Esophagus squamous epithelium (tissue), 5 donors: ENCODE measurements at regions not wholly inside any gene's neighbourhood (a gene's known extent, or its start where the extent isn't known, plus 50 kb on each side); places are given as distances from the start of the nearest gene placed in this dataset.
A peak's percentile ranks its signal among the peaks of the same experiment; 100 is the strongest.

Experiments
- DNase-seq: peaks from one replicate; lab custom pipeline; 2025; lab: John Stamatoyannopoulos, UW
- H3K27ac ChIP-seq, 4 donors: fragments of 200-600 bp; sonication (generic); one replicate each; pipeline ENCODE4 v1.5.1; 2016 to 2019; ENCODE audit warnings: mild to moderate bottlenecking in 1 of 4
- H3K27me3 ChIP-seq, 4 donors: fragments of 200-600 bp; sonication (generic); 1 replicate in 3 of 4; 2 replicates in 1 of 4; pipeline versions ENCODE4 v1.5.1 to v1.6.0; 2017 to 2021; ENCODE audit warnings: antibody characterized with exemption in 1 of 4
- H3K36me3 ChIP-seq, 3 donors: fragments of 200-600 bp; sonication (generic); one replicate each; pipeline ENCODE4 v1.5.1; 2016 to 2019
- H3K4me1 ChIP-seq, 3 donors: fragments of 200-600 bp; sonication (generic); one replicate each; pipeline ENCODE4 v1.5.1; 2017 to 2019
- H3K4me3 ChIP-seq, 4 donors: fragments of 200-600 bp; sonication (generic); 1 replicate in 3 of 4; 2 replicates in 1 of 4; pipeline ENCODE4 v1.5.1; 2016 to 2019; ENCODE audit warnings: mild to moderate bottlenecking in 2 of 4, moderate library complexity in 1 of 4
- H3K9me3 ChIP-seq, 3 donors: fragments of 200-600 bp; sonication (generic); one replicate each; pipeline ENCODE4 v1.5.1; 2016 to 2019
- CTCF ChIP-seq, 6 experiments: fragments of 450-650 bp in 4 of 6; fragments of 200-600 bp in 2 of 6; sonication (generic) in 2 of 6; IDR thresholded peaks; one replicate each; pipeline ENCODE4 v1.5.1; 2016 to 2019; ENCODE audit warnings: antibody characterized with exemption in 6 of 6, mild to moderate bottlenecking in 4 of 6, moderate library complexity in 4 of 6
- POLR2A ChIP-seq, 4 donors: fragments of 450-650 bp; IDR thresholded peaks; one replicate each; pipeline ENCODE4 v1.6.1; 2017; ENCODE audit warnings: antibody characterized with exemption in 4 of 4, mild to moderate bottlenecking in 4 of 4, moderate library complexity in 3 of 4
- WGBS, 2 donors: methylation state at CpG; one replicate each; pipeline ENCODE4 v1.1.5; 2018; 5-methylcytosine and 5-hydroxymethylcytosine counted together
- intact Hi-C: fragments of 100-400 bp; cut with DNase I; formaldehyde crosslinking; loops from one replicate; pipeline ENCODE4 v1.15.0; 2022
- donor health status: DM: yes; HTN: yes; CAD: no.

- H3K27me3 ChIP-seq, result no peaks in the 10 kb centered on the region
- H3K4me3 ChIP-seq, result no peak overlapping the region
- intact Hi-C loops, result no loop called here
- no peak for TF ChIP-seq POLR2A (IDR thresholded peaks at IDR 0.05)
- TF ChIP-seq CTCF (IDR thresholded peaks at IDR 0.05), result no peak
- H3K9me3 ChIP-seq, result no peaks in the 10 kb centered on the region
- no peaks in the 10 kb centered on the region for H3K36me3 ChIP-seq
- DNase-seq, result no peak
- no peak overlapping the region for H3K27ac ChIP-seq
- H3K4me1 ChIP-seq, result no peaks in the 10 kb centered on the region
- WGBS, 2 donors, result 42 to 50% methylated on average over 4 of the region's 4 CpGs
Observed at GRCh38 chr4:184544788-184545409, 70.5 kb upstream of the IRF2 start.

DNA sequence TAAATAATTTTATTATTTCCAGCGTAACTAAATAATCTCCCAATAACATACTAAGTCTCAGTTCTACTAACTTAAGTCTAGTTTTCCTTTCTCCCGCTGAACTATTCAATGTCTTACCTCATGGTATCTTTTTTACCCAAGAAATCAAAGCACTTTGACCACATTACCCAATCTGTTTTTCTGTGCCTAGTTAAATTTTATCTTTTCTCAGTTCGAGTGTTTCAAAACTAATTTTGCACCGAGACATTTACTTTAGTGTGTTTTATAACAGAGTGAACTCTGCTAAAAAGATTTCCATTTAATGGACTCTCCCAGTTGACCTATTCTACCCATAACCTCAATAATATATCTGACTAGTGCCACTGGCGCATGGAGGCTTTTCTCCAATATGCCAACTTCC, 67.6 kb upstream of the IRF2 start:
- H3K36me3 ChIP-seq, result no peaks in the 10 kb centered on the region
- H3K27ac ChIP-seq, result no peak overlapping the region
- WGBS, 2 donors, result 90 to 91% methylated on average over 5 of the region's 5 CpGs
- H3K9me3 ChIP-seq, result no peaks in the 10 kb centered on the region
- no peak for TF ChIP-seq POLR2A (IDR thresholded peaks at IDR 0.05)
- no peak for TF ChIP-seq CTCF (IDR thresholded peaks at IDR 0.05)
- no peaks in the 10 kb centered on the region for H3K27me3 ChIP-seq
- intact Hi-C loops, result no loop called here
- H3K4me1 ChIP-seq, result peaks cover 0 to 6% (median 0%) of the 10 kb centered on the region in 3 donors
- no peak overlapping the region for H3K4me3 ChIP-seq
- no peak for DNase-seq

DNA sequence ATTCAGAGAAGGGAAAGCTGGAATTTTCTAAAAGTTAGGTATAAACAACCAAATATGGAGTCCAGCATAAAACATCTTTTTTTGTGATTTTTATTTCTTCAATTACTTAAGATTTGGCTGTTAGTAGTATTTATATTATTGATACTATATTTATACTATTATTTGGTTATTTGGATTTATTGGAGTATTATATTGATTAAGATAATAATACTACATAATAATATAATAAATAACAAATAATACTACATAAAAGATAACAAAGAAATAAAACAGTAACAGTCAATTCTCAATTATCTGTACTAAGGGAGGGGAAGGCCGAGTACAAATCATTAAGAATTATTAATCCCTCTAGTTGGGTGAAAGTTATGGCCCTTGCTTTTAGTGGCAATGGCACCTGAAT, 66.0 kb upstream of the IRF2 start:
- intact Hi-C loops, result no loop called here
- Histone ChIP-seq H3K4me3 (no peak overlapping the region), H3K27me3 (no peaks in the 10 kb centered on the region), H3K27ac (no peak overlapping the region), H3K36me3 (no peaks in the 10 kb centered on the region), H3K4me1 (peaks cover 3 to 20% (median 9%) of the 10 kb centered on the region in 3 donors), H3K9me3 (no peaks in the 10 kb centered on the region)
- WGBS, 2 donors, result 80 to 85% methylated on average over 1 of the region's 1 CpG
- TF ChIP-seq CTCF (IDR thresholded peaks at IDR 0.05) (no peak), POLR2A (IDR thresholded peaks at IDR 0.05) (no peak)
- DNase-seq, result no peak

DNA sequence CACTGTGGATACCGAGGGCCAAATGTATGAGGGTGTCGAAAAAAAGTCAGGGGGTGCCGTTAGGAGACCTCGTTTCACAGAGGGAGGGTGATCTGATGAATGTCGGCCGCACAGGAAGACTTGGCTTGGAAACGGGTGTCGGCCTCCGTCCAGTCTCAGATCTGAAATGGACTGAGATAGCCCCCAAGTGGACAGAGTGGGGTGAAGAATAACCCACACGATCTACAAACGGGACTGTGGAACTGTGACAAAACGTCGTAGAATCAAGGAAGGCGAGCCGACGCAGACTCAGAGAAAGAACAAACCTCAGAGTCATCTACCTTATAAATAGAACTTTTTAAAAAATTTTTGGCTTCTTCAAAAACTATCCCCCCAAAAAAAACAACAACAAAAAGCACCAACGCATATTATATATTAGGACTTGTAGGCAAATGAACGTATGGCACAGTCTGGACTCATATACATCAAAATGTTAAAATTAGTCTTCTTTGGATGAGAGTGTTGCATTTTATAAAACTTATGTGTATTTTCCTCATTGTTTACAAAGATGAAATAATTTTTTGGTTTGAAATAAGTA, 63.8 kb upstream of the IRF2 start:
- peaks cover 3 to 35% (median 25%) of the 10 kb centered on the region in 3 donors for H3K4me1 ChIP-seq
- H3K9me3 ChIP-seq, result no peaks in the 10 kb centered on the region
- H3K27me3 ChIP-seq, result no peaks in the 10 kb centered on the region
- peak; percentile 68 for DNase-seq
- WGBS, 2 donors, result 1 to 2% methylated on average over 18 of the region's 18 CpGs
- no peaks in the 10 kb centered on the region for H3K36me3 ChIP-seq
- H3K4me3 ChIP-seq, result peak overlapping the region; percentile 49 to 85 (median 66)
- TF ChIP-seq CTCF (IDR thresholded peaks at IDR 0.05) (peak; percentile 56 to 81 (median 74)), POLR2A (IDR thresholded peaks at IDR 0.05) (no peak)
- H3K27ac ChIP-seq, result peak overlapping the region; percentile 91 to 99 (median 96)
- intact Hi-C loops, result loop anchor here (5.0 to 10.0 kb wide), 3 partner anchors 107 to 261 kb away; partner anchors contain the start of genes CASP3 and PRIMPOL

DNA sequence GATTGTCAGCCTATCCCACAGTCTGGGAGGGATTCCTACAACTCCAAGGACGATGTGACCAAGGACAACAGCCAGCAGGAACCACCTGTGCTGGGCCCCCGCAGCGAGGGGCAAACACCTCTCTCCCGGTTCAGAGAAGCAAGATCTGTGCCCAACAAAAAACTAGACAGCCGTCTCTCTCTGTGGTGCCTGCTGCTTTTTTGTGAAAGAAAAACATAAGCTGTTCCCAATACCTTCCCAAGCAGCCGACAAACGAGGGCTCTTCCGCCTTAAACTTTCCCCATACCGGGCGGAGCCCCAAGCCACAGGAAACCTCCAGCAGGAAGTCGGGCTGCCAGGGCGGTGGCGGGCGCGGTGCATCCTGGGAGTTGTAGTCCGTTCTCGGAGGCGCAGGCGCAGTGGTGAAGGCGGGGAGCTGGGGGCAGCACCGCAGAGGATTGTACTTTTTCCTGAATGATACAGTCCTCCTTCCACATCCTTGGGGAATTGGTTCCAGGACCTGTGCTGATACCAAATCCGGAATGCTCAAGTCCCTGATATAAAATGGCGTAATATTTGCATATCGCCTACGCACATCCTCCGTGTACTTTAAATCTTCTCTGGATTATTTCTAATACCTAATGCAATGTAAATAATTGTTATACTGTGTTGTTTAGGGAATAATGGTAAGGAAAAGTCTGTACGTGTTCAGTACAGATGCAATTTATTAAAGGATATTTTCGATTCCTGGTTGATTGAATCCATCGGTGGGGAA, 63.1 kb upstream of the IRF2 start:
- WGBS, 2 donors, result 0% methylated on average over 14 of the region's 29 CpGs
- TF ChIP-seq POLR2A (IDR thresholded peaks at IDR 0.05) (peak in 3 of 4 donors; percentile 86 to 96 (median 90)), CTCF (IDR thresholded peaks at IDR 0.05) (peak in 1 of 6 experiments; percentile 15)
- intact Hi-C loops, result loop anchor here (5.0 to 10.0 kb wide), 3 partner anchors 107 to 260 kb away; partner anchors contain the start of genes CASP3 and PRIMPOL
- peak; percentile 60 for DNase-seq
- Histone ChIP-seq H3K27ac (peak overlapping the region; percentile 91 to 99 (median 96)), H3K9me3 (no peaks in the 10 kb centered on the region), H3K4me1 (peaks cover 3 to 35% (median 25%) of the 10 kb centered on the region in 3 donors), H3K4me3 (peak overlapping the region; percentile 49 to 85 (median 66)), H3K36me3 (no peaks in the 10 kb centered on the region), H3K27me3 (no peaks in the 10 kb centered on the region)
